ENCODE measurements at regions not wholly inside any gene's neighbourhood (a gene's known extent, or its start where the extent isn't known, plus 50 kb on each side); places are given as distances from the start of the nearest gene placed in this dataset.

DNA sequence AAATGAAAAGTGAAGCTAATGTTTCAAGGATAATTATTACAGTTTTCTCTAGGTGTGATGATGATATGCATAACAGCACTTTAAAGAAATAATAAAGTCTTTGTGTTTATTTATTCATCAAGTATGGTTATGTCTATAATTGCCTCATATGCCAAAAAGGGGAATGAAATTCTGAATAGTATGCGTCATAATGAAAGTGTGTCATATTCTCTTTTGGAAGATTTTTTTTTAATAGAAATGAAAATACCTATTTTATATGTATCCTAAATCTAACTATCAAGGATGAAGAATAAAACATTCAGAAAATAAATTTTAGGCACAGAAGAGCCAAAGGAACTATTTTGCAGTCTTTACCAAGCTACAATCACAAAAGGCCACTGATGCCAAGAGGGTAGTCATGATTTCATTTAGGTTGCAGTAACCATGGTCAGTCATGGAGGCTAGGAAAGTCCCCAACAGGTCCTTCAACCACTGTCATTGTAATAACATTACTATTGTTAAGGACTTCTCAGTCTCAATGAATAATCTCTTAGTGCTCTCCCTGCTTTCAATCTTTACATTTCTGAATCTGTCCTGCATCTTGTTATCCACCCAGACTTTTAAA, 712.5 kb downstream of the DCDC2C start:
- H3K27ac ChIP-seq = no peak overlapping the region
- no peak for ATAC-seq
- TF ChIP-seq, protein P1, sequence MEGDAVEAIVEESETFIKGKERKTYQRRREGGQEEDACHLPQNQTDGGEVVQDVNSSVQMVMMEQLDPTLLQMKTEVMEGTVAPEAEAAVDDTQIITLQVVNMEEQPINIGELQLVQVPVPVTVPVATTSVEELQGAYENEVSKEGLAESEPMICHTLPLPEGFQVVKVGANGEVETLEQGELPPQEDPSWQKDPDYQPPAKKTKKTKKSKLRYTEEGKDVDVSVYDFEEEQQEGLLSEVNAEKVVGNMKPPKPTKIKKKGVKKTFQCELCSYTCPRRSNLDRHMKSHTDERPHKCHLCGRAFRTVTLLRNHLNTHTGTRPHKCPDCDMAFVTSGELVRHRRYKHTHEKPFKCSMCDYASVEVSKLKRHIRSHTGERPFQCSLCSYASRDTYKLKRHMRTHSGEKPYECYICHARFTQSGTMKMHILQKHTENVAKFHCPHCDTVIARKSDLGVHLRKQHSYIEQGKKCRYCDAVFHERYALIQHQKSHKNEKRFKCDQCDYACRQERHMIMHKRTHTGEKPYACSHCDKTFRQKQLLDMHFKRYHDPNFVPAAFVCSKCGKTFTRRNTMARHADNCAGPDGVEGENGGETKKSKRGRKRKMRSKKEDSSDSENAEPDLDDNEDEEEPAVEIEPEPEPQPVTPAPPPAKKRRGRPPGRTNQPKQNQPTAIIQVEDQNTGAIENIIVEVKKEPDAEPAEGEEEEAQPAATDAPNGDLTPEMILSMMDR (IDR thresholded peaks at IDR 0.05) = no peak
- intact Hi-C loops (cut with DNase I) = no loop called here
- no peaks in the 10 kb centered on the region for H3K4me1 ChIP-seq
- H3K4me3 ChIP-seq = no peak overlapping the region
- no peak for DNase-seq
- H3K9me3 ChIP-seq = no peaks in the 10 kb centered on the region
- H3K36me3 ChIP-seq = no peaks in the 10 kb centered on the region
- WGBS, 2 donors = 94 to 97% methylated on average over 1 of the region's 1 CpG
- no peak for FAIRE-seq
- no peaks in the 10 kb centered on the region for H3K27me3 ChIP-seq

DNA sequence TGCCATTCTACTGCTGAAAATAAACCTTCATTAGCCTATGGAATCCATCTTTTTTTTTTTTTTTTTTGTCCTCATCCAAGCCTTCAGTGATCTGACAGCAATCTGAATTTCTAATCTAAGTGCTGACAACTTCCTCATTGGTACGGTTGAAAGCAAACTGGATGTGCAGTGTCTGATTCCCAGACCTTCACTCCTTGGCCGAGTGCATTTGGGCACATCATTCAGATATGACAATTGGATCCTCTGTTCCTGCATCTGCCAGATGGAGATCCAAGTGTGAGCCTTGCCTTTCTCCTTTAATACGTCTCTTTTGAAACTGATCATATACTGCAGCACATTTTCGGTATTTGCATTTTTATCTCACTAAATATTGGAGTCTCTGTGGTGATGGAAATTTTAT, 713.1 kb downstream of the DCDC2C start:
- no peaks in the 10 kb centered on the region for H3K36me3 ChIP-seq
- no peaks in the 10 kb centered on the region for H3K4me1 ChIP-seq
- no peaks in the 10 kb centered on the region for H3K27me3 ChIP-seq
- FAIRE-seq (no peak), DNase-seq (no peak), ATAC-seq (no peak)
- H3K9me3 ChIP-seq = no peaks in the 10 kb centered on the region
- H3K4me3 ChIP-seq = no peak overlapping the region
- intact Hi-C loops (cut with DNase I) = no loop called here
- no peak overlapping the region for H3K27ac ChIP-seq
- TF ChIP-seq, protein P1 (IDR thresholded peaks at IDR 0.05) = no peak
- WGBS, 2 donors = 61 to 67% methylated on average over 4 of the region's 4 CpGs

DNA sequence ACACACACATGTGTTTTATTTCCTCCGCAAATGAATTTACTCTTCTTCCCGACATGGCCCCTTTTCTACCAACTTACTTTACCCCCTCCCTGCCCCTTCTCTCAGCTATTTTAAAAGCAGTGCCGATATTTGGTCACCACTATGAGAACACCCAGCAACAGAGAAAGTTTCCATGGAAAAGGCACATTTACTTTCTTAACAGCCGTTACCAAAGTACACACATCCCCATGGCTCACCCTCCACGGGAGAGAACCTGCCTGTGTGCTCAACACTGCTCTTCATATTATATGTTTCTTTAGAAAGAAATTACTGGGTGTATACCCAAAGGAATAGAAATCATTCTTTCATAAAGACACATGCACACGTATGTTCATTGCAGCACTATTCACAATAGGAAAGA, 714.4 kb downstream of the DCDC2C start:
- FAIRE-seq (no peak), ATAC-seq (peak in 2 of 4 donors; percentile 24 to 83), DNase-seq (no peak)
- WGBS, 2 donors = 72 to 90% methylated on average over 6 of the region's 6 CpGs
- no peaks in the 10 kb centered on the region for H3K4me1 ChIP-seq
- no peak overlapping the region for H3K4me3 ChIP-seq
- H3K27me3 ChIP-seq = no peaks in the 10 kb centered on the region
- H3K9me3 ChIP-seq = no peaks in the 10 kb centered on the region
- H3K27ac ChIP-seq = no peak overlapping the region
- intact Hi-C loops (cut with DNase I) = no loop called here
- TF ChIP-seq, protein P1 (IDR thresholded peaks at IDR 0.05) = no peak
- no peaks in the 10 kb centered on the region for H3K36me3 ChIP-seq

DNA sequence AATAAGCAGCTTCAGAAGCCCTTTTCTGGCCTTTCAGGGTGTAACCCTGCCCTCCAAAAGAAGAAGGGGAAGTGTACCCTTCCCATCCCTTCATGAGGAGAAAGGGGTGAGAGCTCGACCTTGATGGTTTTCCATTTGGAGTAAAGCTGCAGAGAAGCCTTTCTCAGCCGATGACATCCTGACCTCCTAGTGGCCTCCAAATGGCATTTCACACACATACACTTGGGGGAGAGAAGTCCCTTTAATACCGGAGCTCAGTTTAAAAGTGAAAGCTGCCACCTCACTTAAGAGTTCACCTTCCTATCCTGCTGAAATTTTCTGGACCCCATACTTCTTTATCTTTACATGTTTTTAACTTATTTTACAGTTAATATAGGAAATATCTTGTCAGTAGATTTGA, 716.7 kb downstream of the DCDC2C start:
- intact Hi-C loops (cut with DNase I) = no loop called here
- H3K9me3 ChIP-seq = no peaks in the 10 kb centered on the region
- DNase-seq = no peak

GRCh38 chr2:4424153-4424552, 720.8 kb downstream of the DCDC2C start:
- ATAC-seq (no peak), DNase-seq (no peak), FAIRE-seq (no peak)
- TF ChIP-seq, protein P1 (IDR thresholded peaks at IDR 0.05) = no peak
- Histone ChIP-seq H3K27me3 (no peaks in the 10 kb centered on the region), H3K4me3 (no peak overlapping the region), H3K9me3 (no peaks in the 10 kb centered on the region), H3K27ac (no peak overlapping the region), H3K36me3 (no peaks in the 10 kb centered on the region), H3K4me1 (no peaks in the 10 kb centered on the region)
- 71 to 81% methylated on average over 6 of the region's 6 CpGs for WGBS, 2 donors
- intact Hi-C loops (cut with DNase I) = no loop called here

More for the DNA sequence above, 716.7 kb downstream of the DCDC2C start:
- WGBS, 2 donors = 22 to 32% methylated on average over 3 of the region's 3 CpGs
- Histone ChIP-seq H3K27ac (no peak overlapping the region), H3K4me1 (no peaks in the 10 kb centered on the region), H3K27me3 (no peaks in the 10 kb centered on the region), H3K36me3 (no peaks in the 10 kb centered on the region), H3K4me3 (no peak overlapping the region)
- no peak for ATAC-seq
- TF ChIP-seq, protein P1 (IDR thresholded peaks at IDR 0.05) = no peak
- no peak for FAIRE-seq

All from pancreas (tissue), 10 donors.